Right ventricle myocardium superior (tissue), 1 donor: ENCODE measurements at regions not wholly inside any gene's neighbourhood (a gene's known extent, or its start where the extent isn't known, plus 50 kb on each side); places are given as distances from the start of the nearest gene placed in this dataset.

Experiments
- ATAC-seq: fragments of 200-7000 bp; cut with Tn5 transposase; one replicate; pipeline ENCODE4 v1.9.1; 2020; ENCODE audit warnings: mild to moderate bottlenecking; ENCODE audit not compliant: poor library complexity
- DNase-seq: peaks from one replicate; pipeline ENCODE4 v3.0.0-alpha.2; 2020
- intact Hi-C: fragments of 100-400 bp; cut with DNase I; formaldehyde crosslinking; loops from one replicate; pipeline ENCODE4 v1.11.2; 2022
- donor health status: DM: no; HTN: yes; CAD: no; lungs with severe emphysema.

- ATAC-seq (peak; percentile 28), DNase-seq (no peak)
- intact Hi-C loops, result no loop called here
Observed at GRCh38 chr4:24105327-24106038, 215.6 kb upstream of the PPARGC1A start.

GRCh38 chr4:24104158-24104565 lies 214.3 kb upstream of the PPARGC1A start:
- DNase-seq (no peak), ATAC-seq (peak; percentile 42)
- intact Hi-C loops, result no loop called here

DNA sequence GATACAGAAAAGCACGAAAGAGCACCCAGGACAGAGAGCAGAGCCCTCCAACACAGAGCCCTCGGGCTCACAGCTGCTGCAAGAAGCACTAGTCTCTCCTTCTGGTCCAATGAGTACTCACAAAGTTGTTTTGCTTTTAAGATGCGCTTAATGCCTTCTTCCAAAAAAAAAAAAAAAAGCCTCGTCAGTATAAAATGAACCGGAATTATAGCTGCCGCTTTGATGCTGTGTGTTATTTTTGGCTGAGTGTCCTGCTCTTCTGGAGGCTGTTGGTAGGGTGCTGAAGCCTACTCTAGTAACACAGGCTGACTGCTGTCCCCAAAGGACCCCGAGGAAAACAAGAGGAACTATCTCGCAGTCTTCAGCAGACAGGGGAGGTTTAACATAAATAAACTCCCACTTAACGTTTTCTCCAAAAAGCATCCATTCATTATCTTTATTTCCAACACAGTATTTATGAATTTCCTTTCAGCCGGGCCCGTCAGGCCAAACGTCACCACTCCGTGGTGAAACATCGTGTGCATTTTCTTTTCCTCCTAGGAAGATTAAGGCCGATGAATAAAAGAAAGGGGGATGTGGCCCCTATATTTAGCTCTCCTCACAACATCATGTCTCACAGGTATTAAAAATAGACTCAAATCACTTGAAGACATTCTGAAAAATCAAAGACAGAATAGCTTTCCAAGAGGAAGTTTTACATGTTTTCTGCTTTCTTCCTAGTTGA lies 213.7 kb upstream of the PPARGC1A start:
- intact Hi-C loops, result no loop called here
- DNase-seq (no peak), ATAC-seq (peak; percentile 90)

GRCh38 chr4:24102621-24103020 lies 212.8 kb upstream of the PPARGC1A start:
- no peak for DNase-seq

GRCh38 chr4:24096603-24097002 lies 206.8 kb upstream of the PPARGC1A start:
- intact Hi-C loops, result no loop called here
- DNase-seq (no peak), ATAC-seq (no peak)

More at GRCh38 chr4:24102621-24103020, 212.8 kb upstream of the PPARGC1A start:
- intact Hi-C loops, result no loop called here
- no peak for ATAC-seq

- intact Hi-C loops, result no loop called here
- DNase-seq, result no peak
- no peak for ATAC-seq
Observed at GRCh38 chr4:24094726-24095125, 204.9 kb upstream of the PPARGC1A start.

DNA sequence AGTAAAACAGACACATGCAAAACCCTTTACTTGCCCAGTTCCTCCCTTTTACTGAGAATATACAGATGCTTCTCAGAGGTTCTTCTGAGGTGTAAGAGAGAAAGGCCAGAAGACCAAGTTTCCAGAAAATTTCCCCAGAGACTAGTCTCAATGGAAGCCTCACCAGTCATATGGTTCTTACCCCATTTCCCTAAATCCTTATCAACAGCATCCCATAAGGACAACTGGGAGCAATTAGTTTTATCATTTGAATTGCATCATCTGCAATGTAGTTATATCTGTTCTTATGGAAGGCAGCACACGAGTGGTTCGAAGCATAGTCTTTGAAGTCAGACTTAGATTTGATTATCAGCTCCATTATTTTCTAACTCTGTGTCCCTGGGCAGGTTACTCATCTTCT lies 203.6 kb upstream of the PPARGC1A start:
- no peak for ATAC-seq
- intact Hi-C loops, result no loop called here
- no peak for DNase-seq

DNA sequence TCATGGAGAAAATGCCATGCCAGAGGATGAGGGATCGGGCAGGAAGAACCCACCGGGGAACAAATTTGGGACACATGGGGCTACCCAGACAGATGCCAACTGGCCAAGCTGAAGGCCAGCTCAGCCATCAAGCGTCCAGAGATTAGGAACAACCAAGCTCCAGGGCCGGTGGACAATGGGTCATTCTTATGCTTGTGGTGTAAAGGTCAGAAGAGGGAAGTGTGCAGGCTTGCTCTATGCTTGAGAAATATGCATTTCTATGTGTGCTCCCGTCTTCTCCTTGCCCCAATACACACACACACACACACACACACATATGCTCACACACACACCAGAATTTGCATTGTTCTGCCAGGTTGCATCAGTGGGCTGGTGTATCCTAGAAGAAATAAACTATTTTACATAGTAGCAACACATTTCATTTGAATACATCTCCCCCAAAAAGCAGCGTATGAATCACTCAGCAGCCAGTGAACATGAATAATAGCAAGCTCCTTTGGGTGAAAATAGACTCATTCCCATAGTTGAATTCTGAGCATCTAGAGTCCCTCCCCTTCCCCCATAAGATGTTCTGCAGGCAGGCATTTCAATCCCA lies 201.9 kb upstream of the PPARGC1A start:
- DNase-seq, result no peak
- no peak for ATAC-seq
- intact Hi-C loops, result no loop called here

- ATAC-seq, result no peak
- intact Hi-C loops, result no loop called here
- no peak for DNase-seq
Observed at GRCh38 chr4:24089851-24090534, 200.1 kb upstream of the PPARGC1A start.

DNA sequence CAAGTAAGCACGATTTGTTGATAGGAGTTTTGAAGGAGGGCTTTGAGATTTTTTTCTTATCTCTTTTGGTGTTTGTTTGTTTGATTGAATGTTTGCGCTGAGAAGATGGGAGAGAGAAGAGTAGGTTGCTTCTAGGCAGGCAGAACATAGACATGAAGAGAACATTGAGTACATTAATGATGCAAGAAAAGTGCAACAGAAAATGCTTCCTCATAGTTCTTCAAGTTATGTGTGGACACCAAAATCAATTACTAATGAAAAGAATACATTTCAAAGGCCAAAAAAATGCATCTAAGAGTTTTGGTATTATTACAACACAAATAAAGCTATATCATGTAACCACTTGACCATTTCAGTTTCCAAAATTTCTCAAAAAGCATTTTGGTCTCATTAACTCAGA lies 191.0 kb upstream of the PPARGC1A start:
- ATAC-seq (no peak), DNase-seq (no peak)
- intact Hi-C loops, result no loop called here

DNA sequence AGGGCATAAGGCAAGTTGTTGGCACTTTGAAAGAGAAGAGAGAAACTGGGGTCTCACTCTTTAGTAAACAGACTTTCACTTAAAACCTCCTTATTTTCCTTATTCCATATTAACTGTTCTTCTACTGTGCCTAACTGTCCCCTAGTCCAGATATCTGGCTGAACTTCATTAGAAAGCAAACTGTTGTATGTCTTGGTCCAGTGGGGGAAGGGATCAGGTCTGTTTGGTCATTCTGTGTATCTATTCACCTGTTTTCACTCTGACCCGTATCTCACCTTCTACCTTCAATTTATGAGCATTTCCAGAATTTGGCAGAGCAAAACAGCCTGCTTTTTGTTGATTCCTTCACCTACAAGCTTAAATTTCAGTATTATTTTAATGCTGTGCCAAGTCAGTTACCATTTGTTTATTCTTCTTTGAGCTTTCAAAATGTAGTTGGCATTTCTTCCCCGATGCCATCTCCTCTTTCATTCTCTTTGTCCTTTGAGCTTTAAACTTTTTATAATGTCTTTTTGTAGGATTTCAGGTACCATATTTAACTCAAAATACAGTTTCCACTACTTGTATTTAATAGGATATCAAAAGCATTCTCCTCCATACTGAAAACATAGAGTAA lies 188.6 kb upstream of the PPARGC1A start:
- ATAC-seq, result no peak
- no peak for DNase-seq
- intact Hi-C loops, result no loop called here

GRCh38 chr4:24076811-24077210 lies 187.0 kb upstream of the PPARGC1A start:
- intact Hi-C loops, result no loop called here
- ATAC-seq (no peak), DNase-seq (no peak)

GRCh38 chr4:24073948-24074347 lies 184.1 kb upstream of the PPARGC1A start:
- ATAC-seq (no peak), DNase-seq (no peak)
- intact Hi-C loops, result no loop called here

DNA sequence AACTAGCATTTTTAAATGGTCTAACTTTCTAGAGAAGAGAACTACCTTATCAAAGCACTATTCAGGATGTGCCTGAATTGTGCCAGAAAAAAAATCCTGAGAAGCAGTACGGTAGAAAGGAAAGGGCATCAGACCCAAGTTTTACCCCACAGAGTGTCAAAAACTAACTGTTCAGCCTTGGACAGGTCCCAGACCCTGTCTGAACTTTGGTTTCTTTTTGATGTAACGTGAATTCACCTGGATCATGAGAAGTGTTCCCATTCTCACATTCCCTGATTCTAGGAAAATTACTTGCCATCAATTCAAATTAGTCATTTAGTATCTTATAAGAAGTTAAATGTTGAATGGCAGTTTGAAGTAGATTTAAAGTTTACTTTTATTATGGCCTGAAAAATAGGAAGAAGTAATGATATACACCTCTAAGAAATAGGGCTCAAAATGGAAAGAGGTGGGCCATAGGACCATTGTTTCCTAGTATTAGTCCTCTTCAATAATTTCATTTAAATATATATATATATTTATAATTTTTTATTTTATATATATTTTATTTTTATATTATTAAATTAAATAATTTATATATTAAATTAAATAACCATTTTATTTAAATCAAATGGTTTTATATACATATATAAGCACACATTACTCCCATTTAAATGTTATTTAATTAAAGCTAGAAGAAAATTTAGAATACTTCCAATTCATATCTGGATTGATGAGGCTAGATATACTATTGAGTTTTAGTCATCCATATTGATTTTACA lies 181.9 kb upstream of the PPARGC1A start:
- intact Hi-C loops, result no loop called here

GRCh38 chr4:24070117-24070516 lies 180.3 kb upstream of the PPARGC1A start:
- intact Hi-C loops, result no loop called here
- no peak for ATAC-seq
- no peak for DNase-seq

More for the DNA sequence above, 181.9 kb upstream of the PPARGC1A start:
- DNase-seq (no peak), ATAC-seq (no peak)

DNA sequence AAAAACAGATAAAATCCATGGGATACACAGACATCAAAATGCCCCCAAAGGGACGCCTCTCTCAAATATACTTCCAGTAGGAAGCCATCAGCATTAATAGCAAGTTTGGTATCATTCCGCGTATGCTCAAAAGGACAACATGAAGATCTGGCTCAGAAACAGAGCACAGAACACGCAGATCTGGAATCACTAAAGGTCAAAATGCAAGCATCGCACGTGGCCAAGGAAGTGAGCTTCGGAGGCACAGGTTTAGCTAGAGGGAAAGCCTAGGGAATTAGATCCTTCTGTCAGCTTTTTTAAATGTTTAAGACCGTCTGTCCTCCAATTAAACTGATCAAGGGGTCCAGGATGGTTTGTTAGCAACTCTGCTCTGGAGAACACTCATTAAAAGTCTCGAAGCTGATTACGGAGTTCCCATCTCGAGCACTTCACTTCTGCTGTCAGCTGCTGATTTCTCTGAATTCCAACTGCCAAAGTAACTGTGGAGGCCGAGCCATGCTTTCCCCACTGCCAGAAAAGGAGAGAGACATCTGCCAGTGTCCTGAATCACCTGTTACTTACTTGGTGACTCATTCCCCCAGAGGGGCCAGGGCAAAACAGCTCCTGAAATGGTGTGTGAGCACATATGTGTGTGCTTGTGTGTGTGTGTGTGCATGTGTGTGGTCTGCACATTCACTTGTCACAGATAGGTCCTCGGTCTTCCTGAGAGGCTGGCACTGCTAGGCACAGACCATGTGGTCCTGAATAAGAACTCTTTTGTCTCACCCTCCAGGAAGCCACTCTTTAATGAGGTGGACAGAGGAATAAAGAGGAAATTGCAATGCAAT lies 177.7 kb upstream of the PPARGC1A start:
- peak; percentile 90 for ATAC-seq
- intact Hi-C loops, result no loop called here

DNA sequence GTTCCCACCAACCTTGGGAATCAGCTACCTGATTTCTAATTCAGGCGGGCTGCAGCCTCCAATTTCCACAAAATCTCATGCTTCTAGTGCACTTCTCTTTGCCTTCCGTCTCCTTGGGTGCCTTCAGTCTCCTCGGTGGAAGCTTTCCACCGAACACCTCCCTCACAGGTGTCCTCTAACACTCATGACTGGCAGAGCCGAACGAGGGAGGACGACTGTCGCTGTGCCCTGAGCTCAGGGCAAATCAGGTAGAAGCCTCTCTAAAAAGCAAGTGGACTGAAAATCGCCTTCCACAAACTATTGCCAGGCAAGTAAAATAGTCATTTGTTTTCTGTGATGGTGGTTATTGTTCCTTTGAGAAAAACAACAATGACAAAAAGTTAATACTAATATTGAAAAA lies 176.1 kb upstream of the PPARGC1A start:
- DNase-seq, result no peak
- intact Hi-C loops, result no loop called here
- ATAC-seq, result no peak

More for the DNA sequence above, 177.7 kb upstream of the PPARGC1A start:
- peak; percentile 42 for DNase-seq

- DNase-seq (no peak), ATAC-seq (no peak)
- intact Hi-C loops, result no loop called here
Observed at GRCh38 chr4:24063731-24064130, 173.9 kb upstream of the PPARGC1A start.
